Transverse colon (tissue), 4 donors: ENCODE measurements at regions not wholly inside any gene's neighbourhood (a gene's known extent, or its start where the extent isn't known, plus 50 kb on each side); places are given as distances from the start of the nearest gene placed in this dataset.

Experiments
- DNase-seq: peaks from one replicate; pipeline ENCODE4 v3.0.0-alpha.2; 2019
- H3K27ac ChIP-seq, 4 donors: fragments of 200-600 bp; sonication (generic); 2 replicates each; pipeline ENCODE4 v1.5.1; 2016 to 2018; ENCODE audit warnings: inconsistent platforms in 4 of 4
- H3K27me3 ChIP-seq: fragments of 200-600 bp; sonication (generic); 2 replicates; pipeline ENCODE4 v1.5.1; 2017; ENCODE audit warnings: inconsistent platforms
- H3K36me3 ChIP-seq, 4 donors: fragments of 200-600 bp; sonication (generic); 2 replicates each; pipeline ENCODE4 v1.5.1; 2017 to 2019; ENCODE audit warnings: inconsistent platforms in 4 of 4
- H3K4me1 ChIP-seq, 4 donors: fragments of 200-600 bp; sonication (generic); 2 replicates each; pipeline ENCODE4 v1.5.1; 2017 to 2020; ENCODE audit warnings: inconsistent platforms in 4 of 4
- H3K4me3 ChIP-seq, 4 donors: fragments of 200-600 bp; sonication (generic); 1 replicate in 1 of 4; 2 replicates in 3 of 4; pipeline versions ENCODE4 v1.5.1 to v1.6.1; 2017 to 2019; ENCODE audit warnings: inconsistent platforms in 4 of 4
- H3K9me3 ChIP-seq, 2 donors: fragments of 200-600 bp; sonication (generic); 2 replicates each; pipeline ENCODE4 v1.5.1; 2017 to 2019; ENCODE audit warnings: inconsistent platforms in 2 of 2
- CTCF ChIP-seq, 5 experiments: fragments of 200-600 bp in 3 of 5; fragments of 450-650 bp in 2 of 5; sonication (generic) in 3 of 5; IDR thresholded peaks; 1 replicate in 2 of 5; 2 replicates in 3 of 5; pipeline ENCODE4 v1.5.1; 2016 to 2017; ENCODE audit warnings: antibody characterized with exemption in 5 of 5, inconsistent platforms in 3 of 5, mild to moderate bottlenecking in 2 of 5, moderate library complexity in 1 of 5
- EP300 ChIP-seq: sonication (generic); formaldehyde crosslinking; IDR thresholded peaks from one replicate; pipeline ENCODE4 v1.6.1; 2017; ENCODE audit warnings: antibody characterized with exemption, low read depth
- POLR2A ChIP-seq: fragments of 450-650 bp; IDR thresholded peaks from one replicate; pipeline ENCODE4 v1.6.1; 2016; ENCODE audit warnings: antibody characterized with exemption, mild to moderate bottlenecking, moderate library complexity
- POLR2AphosphoS5 ChIP-seq, 3 donors: sonication (generic); formaldehyde crosslinking; IDR thresholded peaks; one replicate each; pipeline ENCODE4 v1.6.1; 2016; ENCODE audit warnings: antibody characterized with exemption in 3 of 3
- WGBS, 2 donors: methylation state at CpG; one replicate each; pipeline ENCODE4 v1.1.5; 2018; ENCODE audit warnings: low coverage in 1 of 2; 5-methylcytosine and 5-hydroxymethylcytosine counted together
- in situ Hi-C, 4 donors: fragments of 200-750 bp; cut with MboI; loops; one replicate each; pipeline versions ENCODE4 v1.15.0 to v1.15.1; 2017; ENCODE audit warnings: low sequenced_read_pairs in 3 of 4, low pct_ligation_motif_present in 1 of 4, low pct_unique_long_range_greater_than_20kb in 1 of 4
- intact Hi-C: fragments of 100-400 bp; cut with DNase I; formaldehyde crosslinking; loops from one replicate; pipeline ENCODE4 v1.15.1; 2023; ENCODE audit warnings: low total_unique reads

GRCh38 chr10:129294944-129295343 lies 172.1 kb upstream of the MGMT start:
- Histone ChIP-seq H3K36me3 (no peaks in the 10 kb centered on the region), H3K9me3 (no peaks in the 10 kb centered on the region), H3K27ac (no peak overlapping the region), H3K4me1 (no peaks in the 10 kb centered on the region), H3K4me3 (no peak overlapping the region), H3K27me3 (no peaks in the 10 kb centered on the region)
- intact Hi-C loops = no loop called here
- in situ Hi-C loops = no loop called here
- TF ChIP-seq POLR2A (no peak), CTCF (IDR thresholded peaks at IDR 0.05) (no peak), POLR2AphosphoS5 (IDR thresholded peaks at IDR 0.05) (no peak), EP300 (no peak)
- 80% methylated on average over 3 of the region's 3 CpGs for WGBS, 2 donors
- DNase-seq = no peak

GRCh38 chr10:129305046-129305445 lies 162.0 kb upstream of the MGMT start:
- Histone ChIP-seq H3K27me3 (no peaks in the 10 kb centered on the region), H3K4me1 (no peaks in the 10 kb centered on the region), H3K9me3 (peaks cover 0 to 3% of the 10 kb centered on the region in 2 donors), H3K36me3 (no peaks in the 10 kb centered on the region), H3K27ac (no peak overlapping the region), H3K4me3 (no peak overlapping the region)
- intact Hi-C loops = no loop called here
- in situ Hi-C loops = no loop called here
- WGBS, 2 donors = 27 to 35% methylated on average over 5 of the region's 5 CpGs
- no peak for TF ChIP-seq CTCF (IDR thresholded peaks at IDR 0.05)
- no peak for DNase-seq

GRCh38 chr10:129307141-129307540 lies 159.9 kb upstream of the MGMT start:
- in situ Hi-C loops = no loop called here
- WGBS, 2 donors = 78 to 82% methylated on average over 8 of the region's 8 CpGs

GRCh38 chr10:129308953-129309564 lies 158.0 kb upstream of the MGMT start:
- Histone ChIP-seq H3K36me3 (no peaks in the 10 kb centered on the region), H3K4me1 (no peaks in the 10 kb centered on the region), H3K9me3 (peaks cover 0 to 3% of the 10 kb centered on the region in 2 donors), H3K27ac (no peak overlapping the region), H3K27me3 (no peaks in the 10 kb centered on the region), H3K4me3 (no peak overlapping the region)
- WGBS, 2 donors = 82 to 84% methylated on average over 10 of the region's 10 CpGs
- intact Hi-C loops (no loop called here), in situ Hi-C loops (no loop called here)
- no peak for DNase-seq
- TF ChIP-seq POLR2A = no peak
- no peak for TF ChIP-seq EP300
- TF ChIP-seq POLR2AphosphoS5 (IDR thresholded peaks at IDR 0.05) = no peak
- TF ChIP-seq CTCF (IDR thresholded peaks at IDR 0.05) = no peak

More at GRCh38 chr10:129307141-129307540, 159.9 kb upstream of the MGMT start:
- Histone ChIP-seq H3K9me3 (peaks cover 0 to 3% of the 10 kb centered on the region in 2 donors), H3K4me1 (no peaks in the 10 kb centered on the region), H3K27ac (no peak overlapping the region), H3K27me3 (no peaks in the 10 kb centered on the region), H3K4me3 (no peak overlapping the region), H3K36me3 (no peaks in the 10 kb centered on the region)
- DNase-seq = no peak
- TF ChIP-seq CTCF (IDR thresholded peaks at IDR 0.05) (no peak), EP300 (no peak), POLR2A (no peak), POLR2AphosphoS5 (IDR thresholded peaks at IDR 0.05) (no peak)
- intact Hi-C loops = no loop called here
